ENCODE measurements at regions not wholly inside any gene's neighbourhood (a gene's known extent, or its start where the extent isn't known, plus 50 kb on each side); places are given as distances from the start of the nearest gene placed in this dataset.

DNA sequence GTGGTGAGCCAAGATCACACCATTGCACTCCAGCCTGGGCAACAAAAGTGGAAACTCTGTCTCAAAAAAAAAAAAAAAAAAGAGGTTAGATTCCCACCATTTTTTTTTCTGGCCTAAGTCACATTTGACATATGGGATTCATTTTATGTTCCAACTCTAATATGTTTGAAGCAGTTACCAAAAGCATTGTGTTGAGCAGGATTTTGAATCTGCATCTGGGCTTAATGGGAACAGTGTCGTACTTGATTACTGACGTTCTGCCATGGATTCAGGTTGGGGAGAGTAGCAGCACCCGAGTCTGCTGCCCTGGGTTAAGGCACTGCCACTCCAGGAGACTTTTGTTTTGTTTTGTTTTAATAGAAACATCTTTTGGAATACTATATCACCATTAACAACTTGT, 348.7 kb upstream of the TBL1XR1 start:
- Mint-ChIP-seq H3K4me3 (no peak overlapping the region), H3K36me3 (no peaks in the 10 kb centered on the region), H3K27ac (peak overlapping the region in 1 of 6 donors; percentile 53), H3K27me3 (no peaks in the 10 kb centered on the region), H3K4me1 (peaks cover under 1 to 2% (median 1%) of the 10 kb centered on the region in 3 donors), H3K9me3 (no peaks in the 10 kb centered on the region)
- DNase-seq (no peak), ATAC-seq (ENCODE audit: low read depth in 2 of 2) (no peak)

- Mint-ChIP-seq H3K9me3 (no peaks in the 10 kb centered on the region), H3K4me3 (no peak overlapping the region), H3K27me3 (no peaks in the 10 kb centered on the region), H3K4me1 (peaks cover 7 to 13% (median 7%) of the 10 kb centered on the region in 3 donors), H3K27ac (peak overlapping the region in 1 of 6 donors; percentile 60), H3K36me3 (no peaks in the 10 kb centered on the region)
- no peak for ATAC-seq (ENCODE audit: low read depth in 2 of 2)
- DNase-seq, result no peak
Observed at GRCh38 chr3:177547711-177548350, 350.5 kb upstream of the TBL1XR1 start.

GRCh38 chr3:177550667-177551066, 353.4 kb upstream of the TBL1XR1 start:
- Mint-ChIP-seq H3K36me3 (no peaks in the 10 kb centered on the region), H3K4me3 (no peak overlapping the region), H3K27ac (peak overlapping the region in 2 of 6 donors; percentile 49 to 65), H3K4me1 (peaks cover 9 to 13% (median 13%) of the 10 kb centered on the region in 3 donors), H3K9me3 (no peaks in the 10 kb centered on the region), H3K27me3 (no peaks in the 10 kb centered on the region)
- DNase-seq, result no peak
- ATAC-seq (ENCODE audit: low read depth in 2 of 2), result no peak

DNA sequence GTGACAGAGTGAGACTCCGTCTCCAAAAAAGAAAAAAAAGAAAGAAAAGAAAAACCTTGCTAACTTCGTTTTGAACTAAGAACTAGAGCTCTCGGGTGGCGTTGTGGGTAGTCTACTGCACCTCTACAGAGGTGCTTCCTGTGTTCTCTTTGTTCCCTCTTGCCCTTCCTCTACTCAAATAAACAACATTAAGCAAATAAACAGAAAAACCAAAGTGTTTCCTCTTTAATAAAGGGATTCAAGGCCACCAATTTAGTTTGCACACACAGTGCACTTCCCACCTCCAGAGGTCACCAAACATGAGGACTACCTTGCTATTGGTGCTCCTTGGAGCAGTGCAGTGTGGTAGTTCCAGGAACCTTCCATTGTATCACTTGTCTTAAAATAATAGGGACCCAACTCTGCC, 354.2 kb upstream of the TBL1XR1 start:
- no peak overlapping the region for H3K4me3 Mint-ChIP-seq
- H3K27me3 Mint-ChIP-seq, result no peaks in the 10 kb centered on the region

DNA sequence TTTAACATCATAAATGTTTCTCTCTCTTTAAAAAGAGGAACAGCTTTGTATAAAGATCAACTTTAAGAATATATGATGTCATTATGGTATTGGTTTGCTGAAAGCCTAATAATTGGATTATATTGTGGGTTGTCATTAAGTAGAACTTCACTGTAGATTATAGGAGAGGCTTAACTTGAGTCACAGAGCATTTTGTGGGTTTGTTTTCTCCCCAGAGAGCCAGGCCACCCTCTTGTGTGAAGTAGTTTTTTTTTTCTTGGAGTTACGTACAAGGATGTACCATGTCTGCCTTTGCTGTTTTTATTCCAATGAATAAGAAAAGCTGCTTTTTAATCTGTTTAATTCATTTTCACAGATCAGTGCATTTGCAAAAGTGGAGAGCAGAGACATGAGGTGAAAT, 354.8 kb upstream of the TBL1XR1 start:
- peaks cover 9 to 14% (median 13%) of the 10 kb centered on the region in 3 donors for H3K4me1 Mint-ChIP-seq
- ATAC-seq (ENCODE audit: low read depth in 2 of 2), result no peak
- no peak overlapping the region for H3K27ac Mint-ChIP-seq
- H3K9me3 Mint-ChIP-seq, result no peaks in the 10 kb centered on the region
- no peak overlapping the region for H3K4me3 Mint-ChIP-seq
- H3K36me3 Mint-ChIP-seq, result no peaks in the 10 kb centered on the region
- DNase-seq, result no peak
- no peaks in the 10 kb centered on the region for H3K27me3 Mint-ChIP-seq

More for the DNA sequence above, 354.2 kb upstream of the TBL1XR1 start:
- Mint-ChIP-seq H3K9me3 (no peaks in the 10 kb centered on the region), H3K4me1 (peaks cover 9 to 14% (median 13%) of the 10 kb centered on the region in 3 donors), H3K27ac (peak overlapping the region in 2 of 6 donors; percentile 50 to 59), H3K36me3 (no peaks in the 10 kb centered on the region)
- DNase-seq (no peak), ATAC-seq (ENCODE audit: low read depth in 2 of 2) (no peak)

- H3K9me3 Mint-ChIP-seq, result no peaks in the 10 kb centered on the region
- H3K36me3 Mint-ChIP-seq, result no peaks in the 10 kb centered on the region
- H3K4me1 Mint-ChIP-seq, result peaks cover 9 to 14% (median 13%) of the 10 kb centered on the region in 3 donors
- no peaks in the 10 kb centered on the region for H3K27me3 Mint-ChIP-seq
- no peak for ATAC-seq (ENCODE audit: low read depth in 2 of 2)
- no peak overlapping the region for H3K27ac Mint-ChIP-seq
- no peak overlapping the region for H3K4me3 Mint-ChIP-seq
- no peak for DNase-seq
Observed at GRCh38 chr3:177553012-177553411, 355.7 kb upstream of the TBL1XR1 start.

GRCh38 chr3:177553579-177553978, 356.3 kb upstream of the TBL1XR1 start:
- Mint-ChIP-seq H3K36me3 (no peaks in the 10 kb centered on the region), H3K4me3 (no peak overlapping the region), H3K4me1 (peaks cover 9 to 14% (median 13%) of the 10 kb centered on the region in 3 donors), H3K27ac (no peak overlapping the region), H3K27me3 (no peaks in the 10 kb centered on the region), H3K9me3 (no peaks in the 10 kb centered on the region)
- no peak for DNase-seq
- no peak for ATAC-seq (ENCODE audit: low read depth in 2 of 2)

- H3K4me3 Mint-ChIP-seq, result no peak overlapping the region
- H3K4me1 Mint-ChIP-seq, result peaks cover 9 to 14% (median 13%) of the 10 kb centered on the region in 3 donors
- H3K9me3 Mint-ChIP-seq, result no peaks in the 10 kb centered on the region
- peak overlapping the region in 1 of 6 donors; percentile 27 for H3K27ac Mint-ChIP-seq
- H3K27me3 Mint-ChIP-seq, result no peaks in the 10 kb centered on the region
- no peaks in the 10 kb centered on the region for H3K36me3 Mint-ChIP-seq
- DNase-seq (no peak), ATAC-seq (ENCODE audit: low read depth in 2 of 2) (no peak)
Observed at GRCh38 chr3:177554895-177555759, 357.8 kb upstream of the TBL1XR1 start.

DNA sequence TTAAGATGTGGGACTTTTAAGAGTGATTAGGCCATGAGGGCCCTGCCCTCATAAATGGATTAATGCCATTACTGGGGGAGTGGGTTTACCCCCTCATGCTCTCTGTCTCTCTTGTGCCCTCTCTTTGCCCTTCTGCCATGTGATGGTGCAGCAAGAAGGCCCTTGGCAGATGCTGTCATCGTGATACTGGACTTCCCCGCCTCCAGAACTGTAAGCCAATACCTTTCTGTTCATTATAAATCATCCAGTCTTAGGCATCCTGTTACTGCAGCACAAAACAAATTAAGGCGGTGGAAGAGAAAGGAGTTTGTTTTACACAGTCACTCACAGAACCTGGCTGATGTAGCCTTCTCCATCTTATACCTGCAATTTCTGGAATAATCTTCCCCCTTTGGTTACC, 360.3 kb upstream of the TBL1XR1 start:
- DNase-seq, result no peak
- peaks cover 0 to 7% (median 1%) of the 10 kb centered on the region in 3 donors for H3K4me1 Mint-ChIP-seq
- H3K27ac Mint-ChIP-seq, result peak overlapping the region in 1 of 6 donors; percentile 18
- H3K4me3 Mint-ChIP-seq, result no peak overlapping the region
- H3K36me3 Mint-ChIP-seq, result no peaks in the 10 kb centered on the region
- H3K27me3 Mint-ChIP-seq, result no peaks in the 10 kb centered on the region
- no peaks in the 10 kb centered on the region for H3K9me3 Mint-ChIP-seq
- no peak for ATAC-seq (ENCODE audit: low read depth in 2 of 2)

DNA sequence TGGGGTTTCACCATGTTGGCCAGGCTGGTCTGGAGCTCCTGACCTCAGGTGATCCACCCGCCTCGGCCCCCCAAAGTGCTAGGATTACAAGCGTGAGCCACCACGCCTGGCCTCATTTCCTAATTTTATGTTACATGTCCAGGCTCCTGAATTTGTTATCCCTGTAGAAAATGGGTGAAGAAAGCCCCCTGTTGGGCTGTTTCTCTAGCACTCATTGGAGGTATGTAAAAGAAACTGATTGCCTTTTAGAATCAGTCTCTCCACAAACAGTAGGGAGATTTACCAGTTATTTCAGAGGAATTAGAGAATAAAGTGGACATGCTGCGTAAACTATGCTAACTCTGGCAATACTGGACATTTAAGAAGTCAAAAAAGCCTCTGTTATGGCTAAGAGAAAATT, 364.1 kb upstream of the TBL1XR1 start:
- no peaks in the 10 kb centered on the region for H3K36me3 Mint-ChIP-seq
- H3K4me3 Mint-ChIP-seq, result no peak overlapping the region
- H3K27ac Mint-ChIP-seq, result no peak overlapping the region
- peaks cover 0 to 5% (median 0%) of the 10 kb centered on the region in 3 donors for H3K4me1 Mint-ChIP-seq
- ATAC-seq (ENCODE audit: low read depth in 2 of 2) (no peak), DNase-seq (no peak)
- no peaks in the 10 kb centered on the region for H3K27me3 Mint-ChIP-seq
- H3K9me3 Mint-ChIP-seq, result no peaks in the 10 kb centered on the region

DNA sequence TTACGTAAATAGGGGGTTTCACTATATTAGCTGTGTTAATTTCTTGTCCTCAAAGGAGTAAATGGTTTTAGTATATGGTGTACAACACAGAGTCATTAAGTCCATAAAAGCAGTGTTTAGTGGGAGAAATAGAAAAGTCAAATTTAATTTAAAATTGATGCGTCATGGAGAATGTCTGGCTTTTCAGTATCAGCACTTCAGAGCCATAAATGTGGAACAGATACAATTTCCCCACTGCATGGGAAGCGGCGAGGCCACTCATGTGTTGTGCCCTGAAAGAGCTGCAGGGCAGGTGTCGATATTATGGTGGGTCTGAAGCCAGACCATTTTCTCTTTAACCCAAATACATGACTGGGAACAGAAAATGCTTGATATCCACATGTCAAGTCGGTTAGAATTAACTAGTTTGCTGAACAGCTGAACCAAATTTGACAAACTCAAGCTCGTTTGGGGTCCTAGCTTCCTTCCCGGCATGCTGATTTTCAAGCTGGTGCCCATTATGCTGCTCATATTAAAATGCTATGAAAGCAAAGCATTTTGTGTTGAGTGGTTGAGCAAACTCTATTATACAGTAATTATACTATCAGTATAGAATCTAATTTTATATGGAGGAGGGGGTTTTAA, 364.6 kb upstream of the TBL1XR1 start:
- peaks cover 0 to 5% (median 0%) of the 10 kb centered on the region in 3 donors for H3K4me1 Mint-ChIP-seq
- H3K36me3 Mint-ChIP-seq, result no peaks in the 10 kb centered on the region
- H3K27ac Mint-ChIP-seq, result no peak overlapping the region
- no peak for DNase-seq
- no peak for ATAC-seq (ENCODE audit: low read depth in 2 of 2)
- no peak overlapping the region for H3K4me3 Mint-ChIP-seq
- H3K27me3 Mint-ChIP-seq, result no peaks in the 10 kb centered on the region
- no peaks in the 10 kb centered on the region for H3K9me3 Mint-ChIP-seq

DNA sequence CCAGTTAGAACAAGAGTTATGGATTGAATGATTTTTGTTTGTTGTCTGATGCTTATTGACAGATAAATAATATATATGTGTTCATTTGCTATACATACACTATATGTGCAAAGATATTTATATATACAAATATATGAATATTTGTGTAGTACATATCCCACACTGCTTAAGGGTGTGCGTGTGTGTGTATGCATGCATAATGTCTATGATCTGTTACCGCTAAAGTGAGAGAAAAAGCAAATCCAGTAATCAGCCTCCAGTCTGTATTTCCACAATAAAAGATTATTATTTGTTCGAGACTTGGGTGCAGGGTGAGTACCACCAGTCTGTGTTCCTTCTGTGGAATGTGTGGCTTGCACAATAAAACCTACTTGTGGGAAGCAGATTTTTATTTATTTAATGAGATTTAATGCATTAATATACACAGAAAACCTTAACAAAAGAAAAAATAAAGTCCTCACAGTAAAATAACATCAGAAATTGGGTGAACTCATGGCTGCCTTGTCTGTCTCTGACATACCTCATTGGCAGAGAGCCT, 366.0 kb upstream of the TBL1XR1 start:
- H3K4me3 Mint-ChIP-seq, result no peak overlapping the region
- DNase-seq (no peak), ATAC-seq (ENCODE audit: low read depth in 2 of 2) (no peak)
- no peak overlapping the region for H3K27ac Mint-ChIP-seq
- no peaks in the 10 kb centered on the region for H3K9me3 Mint-ChIP-seq
- H3K4me1 Mint-ChIP-seq, result peaks cover 0 to 5% (median 0%) of the 10 kb centered on the region in 3 donors
- no peaks in the 10 kb centered on the region for H3K27me3 Mint-ChIP-seq
- H3K36me3 Mint-ChIP-seq, result no peaks in the 10 kb centered on the region

GRCh38 chr3:177563792-177564191, 366.5 kb upstream of the TBL1XR1 start:
- Mint-ChIP-seq H3K4me3 (no peak overlapping the region), H3K9me3 (no peaks in the 10 kb centered on the region), H3K4me1 (peaks cover 0 to 5% (median 0%) of the 10 kb centered on the region in 3 donors), H3K27me3 (no peaks in the 10 kb centered on the region), H3K27ac (no peak overlapping the region), H3K36me3 (no peaks in the 10 kb centered on the region)
- ATAC-seq (ENCODE audit: low read depth in 2 of 2) (no peak), DNase-seq (no peak)

Measured in naive B cell (primary cell).